CD4-positive, alpha-beta T cell treated with Interleukin-17A for 4 hours (primary cell): ENCODE measurements at regions not wholly inside any gene's neighbourhood (a gene's known extent, or its start where the extent isn't known, plus 50 kb on each side); places are given as distances from the start of the nearest gene placed in this dataset.
"Not testable (repeated sequence)": the region's sequence is repeated elsewhere in the genome, so short reads cannot be mapped to it uniquely, and the experiment has no call there.

Source experiments
- DNase-seq: peaks from one replicate; pipeline ENCODE4 v3.0.0-alpha.2; 2020; ENCODE audit warnings: mixed read lengths

DNA sequence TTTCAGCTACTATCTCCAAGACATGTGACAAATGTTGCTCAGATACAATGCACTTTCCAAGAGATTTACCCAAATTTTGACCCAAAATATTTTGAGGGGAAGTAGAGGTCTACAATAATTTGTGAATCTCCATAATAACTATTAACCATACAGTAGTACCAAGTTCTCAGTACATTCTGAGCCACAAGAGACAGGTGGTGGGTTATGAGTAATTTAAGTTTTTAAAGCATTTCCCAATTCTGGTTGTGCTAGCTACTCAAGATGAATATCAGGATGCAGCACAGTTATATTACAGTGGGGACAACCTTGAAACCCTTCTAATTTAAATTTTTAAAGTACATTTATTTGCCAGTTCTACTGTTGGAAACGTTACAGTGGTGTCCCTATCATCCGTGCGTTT, 92.2 kb upstream of the MITF start:
- no peak for DNase-seq

DNA sequence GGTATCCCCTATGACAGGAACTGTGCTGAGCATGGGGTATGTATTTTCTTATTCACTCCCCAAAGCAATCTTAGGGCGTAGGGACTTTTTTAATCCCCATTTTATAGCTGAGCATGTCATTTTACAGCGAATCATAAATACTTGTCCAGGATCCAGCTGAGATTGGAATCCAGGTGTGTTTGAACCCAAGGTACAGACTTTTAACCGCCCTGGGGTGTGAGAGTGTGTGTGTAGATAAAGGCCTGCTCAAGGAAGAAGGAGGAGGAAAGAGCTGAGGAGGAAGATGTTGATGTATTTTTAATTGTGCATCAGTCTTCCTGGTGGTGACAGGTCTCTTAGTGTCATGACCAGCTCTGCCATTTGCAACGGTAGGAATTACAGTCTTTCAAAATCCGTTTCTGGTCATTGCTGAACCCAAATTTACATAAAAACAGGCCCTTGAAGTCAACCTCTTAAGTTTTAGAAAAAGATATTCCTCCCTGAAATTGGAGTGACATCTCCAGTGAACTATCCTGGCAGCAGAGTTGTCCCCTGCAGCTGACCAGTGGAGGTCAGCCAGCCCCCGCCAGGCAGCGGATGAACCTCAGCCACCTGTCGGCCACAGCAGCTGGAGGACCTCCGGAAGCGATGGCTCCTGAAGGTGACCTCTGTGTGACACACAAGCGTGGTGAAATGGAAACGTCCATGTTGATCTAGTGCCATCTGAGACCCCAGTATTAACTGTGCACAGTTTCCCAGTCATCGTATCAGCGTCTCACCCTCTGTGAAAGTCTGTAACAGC, 92.8 kb upstream of the MITF start:
- no peak for DNase-seq

DNA sequence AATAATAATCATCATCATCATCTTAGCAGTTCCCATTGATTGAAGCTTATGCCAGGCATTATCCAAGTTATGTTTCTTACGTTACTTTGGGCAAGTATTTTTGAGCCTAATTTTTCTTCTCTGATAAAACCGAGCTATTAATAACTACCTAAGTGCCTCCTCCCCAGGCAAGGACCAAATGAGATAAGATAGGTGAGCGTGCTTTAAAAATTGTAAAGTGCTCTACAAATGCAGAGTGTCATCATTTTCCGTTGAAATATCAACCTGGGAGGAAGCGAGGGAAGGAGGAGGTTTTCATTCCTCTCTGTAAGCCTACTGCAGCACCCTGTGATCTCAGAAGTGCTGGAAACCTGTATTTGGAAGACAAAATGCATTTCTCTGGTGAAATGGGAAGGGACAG, 96.7 kb upstream of the MITF start:
- DNase-seq: no peak

DNA sequence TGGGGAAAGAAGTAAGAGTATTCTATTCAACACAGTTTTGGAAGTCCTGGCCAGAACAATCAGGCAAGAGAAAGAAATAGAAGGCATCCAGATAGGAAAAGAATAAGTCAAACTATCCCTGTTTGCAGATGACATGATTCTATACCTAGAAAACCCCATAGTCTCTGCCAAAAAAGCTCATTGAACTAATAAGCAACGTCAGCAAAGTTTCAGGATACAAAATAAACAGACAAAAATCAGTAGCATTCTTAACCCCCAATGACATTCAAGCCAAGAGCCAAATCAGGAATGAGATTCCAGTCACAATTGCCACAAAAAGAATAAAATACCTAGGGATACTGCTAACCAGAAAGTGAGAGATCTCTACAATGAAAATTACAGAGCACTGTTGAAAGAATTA, 99.4 kb upstream of the MITF start:
- no peak for DNase-seq

DNA sequence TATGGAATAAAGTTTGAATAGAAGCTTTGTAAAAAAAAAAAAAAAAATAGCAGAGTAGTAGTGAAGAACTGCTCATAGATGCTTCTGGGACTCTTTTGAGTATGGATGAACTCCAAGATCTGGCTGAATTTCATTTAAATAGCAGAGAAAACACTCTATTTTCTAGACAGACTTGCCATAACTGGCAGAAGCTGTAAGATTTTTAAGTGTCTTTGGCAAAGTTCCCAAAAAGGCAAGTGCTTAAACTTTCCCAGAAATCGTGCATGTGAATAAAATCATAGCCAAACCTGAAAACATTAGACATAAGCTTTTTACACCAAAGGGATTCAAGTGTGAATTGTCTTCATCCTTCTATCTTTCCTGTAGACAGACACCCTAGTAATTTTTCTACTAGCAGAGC, 110.3 kb upstream of the MITF start:
- no peak for DNase-seq

DNA sequence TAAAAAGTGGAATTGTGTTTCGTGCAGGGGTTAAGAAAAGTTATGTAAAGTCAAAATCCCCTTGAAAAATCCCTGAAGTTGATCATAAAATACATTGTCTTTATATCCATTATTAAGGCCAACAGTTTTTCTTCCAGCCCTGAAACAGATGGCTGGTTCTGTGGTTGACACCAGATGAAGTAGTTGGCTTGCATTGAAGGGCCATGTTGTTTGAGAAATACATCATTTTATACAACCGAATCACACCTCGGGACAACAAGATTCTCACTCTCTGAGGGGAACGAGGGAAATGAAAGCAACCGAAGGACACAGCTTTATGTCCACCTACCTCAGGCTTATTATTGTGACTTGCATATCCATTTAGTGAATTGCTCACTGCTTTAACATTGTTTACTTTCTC, 126.0 kb upstream of the MITF start:
- no peak for DNase-seq

DNA sequence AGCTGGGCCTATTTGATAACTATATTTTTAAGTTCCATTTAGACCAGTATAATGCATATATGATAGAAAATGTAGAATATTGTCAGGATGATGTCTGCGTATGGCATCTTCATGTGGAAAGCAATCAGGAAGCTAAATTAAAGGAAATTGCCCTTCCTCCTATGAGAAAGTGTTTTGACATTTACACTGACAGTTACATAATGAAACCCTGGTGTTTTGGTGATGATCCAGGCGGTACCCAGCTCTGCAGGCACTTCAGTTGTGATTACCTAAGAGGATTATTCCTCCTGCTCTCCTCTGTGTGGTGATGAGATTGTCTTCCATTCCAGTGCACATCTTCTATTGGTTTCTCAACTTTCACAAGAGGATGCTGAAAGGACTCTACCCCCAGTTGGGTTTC, 126.5 kb upstream of the MITF start:
- no peak for DNase-seq

DNA sequence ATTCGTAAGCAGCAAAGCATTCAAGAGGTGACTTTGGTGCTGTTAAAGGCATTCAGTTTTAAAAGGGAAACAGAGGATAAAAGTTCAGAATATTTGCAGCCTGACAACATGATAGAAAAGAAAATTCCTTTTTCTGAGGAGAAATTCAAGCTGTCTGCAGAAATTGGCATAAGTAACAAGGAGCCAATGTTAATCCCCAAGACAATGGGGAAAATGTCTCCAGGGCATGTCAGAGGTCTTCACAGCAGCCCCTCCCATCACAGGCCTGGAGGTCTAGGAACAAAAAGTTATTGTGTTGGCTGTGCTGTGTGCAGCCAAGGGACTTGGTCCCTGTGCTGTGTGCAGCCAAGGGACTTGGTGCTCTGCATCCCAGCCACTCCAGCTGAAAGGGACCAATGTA, 129.7 kb upstream of the MITF start:
- not testable (repeated sequence) for DNase-seq

DNA sequence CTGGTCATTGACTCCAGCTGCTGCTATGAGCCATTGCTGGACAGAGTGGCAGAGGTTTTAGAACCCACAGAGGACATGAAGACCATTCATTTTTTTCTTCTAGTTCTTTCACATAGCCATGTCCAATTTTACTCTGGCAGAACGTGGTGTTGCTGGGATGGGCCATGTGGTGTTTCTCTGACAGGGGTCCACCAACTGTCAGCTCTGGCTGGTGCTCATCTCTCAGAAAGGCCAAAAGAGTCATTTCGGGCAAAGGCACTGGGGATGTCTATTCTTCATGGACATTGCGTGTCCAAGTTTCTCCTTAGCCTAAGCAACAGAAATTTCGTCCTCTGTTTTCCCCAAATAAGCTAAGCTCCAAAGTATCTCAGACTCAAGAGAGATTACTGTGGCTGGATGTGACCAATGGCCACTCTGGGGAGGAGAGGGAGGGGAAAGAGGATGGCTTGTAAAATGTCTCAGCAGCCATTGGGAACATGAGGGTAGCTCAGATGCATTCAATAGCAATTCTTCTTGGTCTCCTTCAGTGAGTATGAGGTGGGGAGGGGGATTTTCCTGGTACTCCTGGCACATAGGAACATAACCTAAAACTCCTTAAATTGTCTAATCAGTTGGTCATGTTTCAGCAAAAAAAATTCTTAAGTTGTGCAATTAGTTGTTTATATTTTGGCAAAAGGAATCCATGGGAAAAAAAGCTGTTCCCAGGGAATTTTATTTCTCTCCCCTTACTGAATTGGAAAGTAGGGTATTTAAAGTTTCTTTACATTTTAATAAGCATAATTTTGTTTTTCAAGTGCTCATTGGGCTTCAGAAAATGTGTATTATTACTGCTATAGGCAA, 131.6 kb upstream of the MITF start:
- no peak for DNase-seq

DNA sequence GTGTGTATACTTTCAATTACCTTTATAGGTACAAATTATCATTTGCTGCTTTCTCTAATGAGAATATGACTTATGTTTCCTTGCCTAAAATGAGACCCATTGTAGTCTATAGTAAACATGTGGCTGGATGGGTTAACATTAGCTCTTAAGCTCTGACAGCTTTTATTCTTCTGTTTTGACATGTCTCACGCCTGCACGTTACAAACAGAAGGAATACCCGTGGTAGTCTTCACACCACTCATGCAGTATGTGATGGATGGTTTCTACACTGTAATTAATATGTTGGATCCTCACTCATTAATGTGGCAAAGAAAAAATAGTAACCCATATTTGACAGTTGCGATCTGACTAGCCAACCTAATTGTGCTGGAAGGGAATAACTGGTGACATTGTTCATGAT, 133.4 kb upstream of the MITF start:
- DNase-seq: no peak

DNA sequence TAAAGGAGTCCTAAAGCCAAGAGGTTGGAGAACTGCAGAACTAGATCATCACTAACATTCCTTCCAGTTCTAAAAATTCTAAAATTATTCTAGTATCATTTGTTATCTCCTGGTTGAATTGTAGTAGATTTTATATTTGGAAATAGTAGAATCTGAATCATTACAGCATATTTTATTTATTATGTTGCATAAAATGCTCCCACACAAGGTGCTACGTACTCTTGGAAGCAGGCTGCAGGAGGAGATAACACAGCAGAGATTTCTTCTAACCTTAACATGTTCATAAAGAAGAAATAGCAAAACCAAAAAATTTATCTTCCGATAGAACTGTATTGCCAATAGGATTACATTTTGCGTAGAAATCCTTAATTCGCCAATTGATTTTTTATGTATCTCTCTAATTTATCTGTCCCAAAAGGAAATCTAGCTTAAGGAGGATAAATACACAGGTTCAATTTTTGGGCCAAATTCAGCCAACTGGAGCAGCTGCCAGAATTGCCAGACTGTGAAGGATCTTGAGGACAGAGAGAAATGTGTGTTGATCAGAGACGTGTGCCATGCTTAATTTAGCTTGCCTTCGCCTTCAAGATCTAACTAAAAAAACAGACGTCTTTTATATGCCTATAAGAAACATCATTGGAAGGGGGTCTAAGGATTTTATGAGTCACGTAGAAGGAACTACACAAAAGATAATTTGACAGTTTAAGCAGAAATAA, 134.4 kb upstream of the MITF start:
- DNase-seq: no peak

DNA sequence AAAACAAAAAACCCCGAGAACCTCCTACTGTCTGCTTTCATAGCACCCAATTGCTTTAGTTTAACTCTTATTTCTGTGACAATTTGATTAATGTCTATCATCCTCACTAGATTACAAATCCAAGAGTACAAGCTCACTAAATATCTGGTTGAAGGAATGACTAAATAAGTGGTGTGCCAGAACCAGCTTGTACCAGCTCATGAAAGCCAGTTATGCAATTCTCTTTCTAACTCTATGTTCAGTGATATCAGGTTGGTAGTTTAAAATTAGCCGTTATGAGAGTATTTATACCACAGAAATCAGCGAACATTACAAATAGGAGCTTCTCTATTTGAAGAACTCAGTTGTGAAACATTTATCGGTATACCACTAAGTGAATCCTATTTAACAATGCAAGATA, 137.2 kb upstream of the MITF start:
- no peak for DNase-seq

DNA sequence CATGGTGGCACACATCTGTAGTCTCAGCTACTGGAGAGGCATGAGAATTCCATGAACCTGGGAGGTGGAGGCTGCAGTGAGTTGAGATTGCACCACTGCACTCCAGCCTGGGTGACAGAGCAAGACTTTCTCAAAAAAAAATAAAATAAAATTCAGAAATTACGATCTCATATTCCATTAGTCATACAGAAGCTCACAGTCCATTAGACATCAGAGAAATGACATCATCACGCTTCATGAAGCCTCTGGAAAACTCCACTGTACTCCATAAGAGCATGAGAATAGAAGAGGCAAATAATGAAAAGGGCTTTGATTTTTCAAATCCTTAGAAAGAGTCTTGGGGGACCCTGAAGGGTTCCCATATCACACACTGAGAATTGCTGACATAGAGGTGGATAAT, 145.0 kb upstream of the MITF start:
- DNase-seq: no peak

DNA sequence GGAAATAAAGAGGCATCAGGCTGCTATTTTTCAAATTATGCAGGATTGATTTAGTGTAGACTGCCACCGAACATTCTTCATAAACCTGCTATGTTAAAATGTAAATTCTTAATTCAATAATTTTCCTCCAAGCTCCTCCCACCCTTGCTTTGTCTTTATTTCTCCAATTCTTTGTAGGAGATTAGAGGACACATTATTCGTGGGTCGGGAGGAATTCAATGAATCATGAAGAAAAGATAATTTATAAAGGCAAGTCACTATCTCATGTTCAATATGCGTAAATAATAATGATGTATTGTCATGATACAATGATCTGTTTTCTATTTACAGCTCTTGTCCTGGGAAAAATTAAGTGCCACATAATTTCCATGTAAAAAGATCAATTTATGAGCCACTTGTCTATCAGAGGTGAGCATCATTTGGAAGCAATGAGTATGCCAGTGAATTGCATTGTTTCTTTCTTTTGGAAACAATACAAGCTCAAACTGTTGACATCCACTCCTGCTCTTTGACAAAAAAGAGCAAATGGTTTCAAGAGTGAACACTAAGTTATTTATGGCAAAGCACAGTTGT, 148.0 kb upstream of the MITF start:
- no peak for DNase-seq

DNA sequence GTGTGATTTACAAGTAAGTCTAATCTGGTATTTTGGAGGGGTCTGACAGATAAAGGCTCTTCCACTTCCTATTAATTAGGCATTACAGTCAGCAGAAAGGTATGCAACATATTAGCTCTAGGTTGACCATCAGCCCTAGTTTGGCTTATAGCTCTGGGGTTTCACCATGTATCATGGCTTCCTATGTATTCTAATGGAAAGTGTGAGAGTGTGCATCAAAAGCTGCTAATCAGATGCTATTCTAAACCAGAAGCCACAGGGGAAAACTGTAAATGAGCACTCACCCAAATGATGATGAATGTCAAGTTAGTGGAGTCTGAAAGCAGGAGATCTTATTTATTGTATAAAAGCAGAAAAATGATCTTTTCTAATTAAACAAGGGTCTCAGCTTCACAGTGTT, 149.2 kb upstream of the MITF start:
- DNase-seq: no peak

DNA sequence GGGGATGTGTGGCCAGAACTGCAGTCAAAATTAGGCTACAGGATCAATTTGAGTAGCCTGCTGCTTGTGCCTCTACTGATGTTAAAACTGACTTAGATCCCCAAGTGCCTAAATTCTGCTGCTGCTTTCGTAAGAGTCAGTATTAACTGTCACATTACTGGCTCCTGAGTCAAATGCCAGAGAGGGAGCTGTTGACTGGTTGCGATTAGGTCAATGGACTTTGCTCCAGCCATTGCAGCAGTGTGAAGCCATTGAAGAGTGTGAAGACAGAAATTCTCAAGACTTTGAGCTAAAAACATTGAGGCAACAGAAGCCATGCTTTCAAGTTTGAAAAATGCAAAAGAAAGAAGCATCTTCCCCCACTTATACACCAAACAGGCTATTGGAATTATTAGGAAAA, 151.1 kb upstream of the MITF start:
- DNase-seq: no peak

DNA sequence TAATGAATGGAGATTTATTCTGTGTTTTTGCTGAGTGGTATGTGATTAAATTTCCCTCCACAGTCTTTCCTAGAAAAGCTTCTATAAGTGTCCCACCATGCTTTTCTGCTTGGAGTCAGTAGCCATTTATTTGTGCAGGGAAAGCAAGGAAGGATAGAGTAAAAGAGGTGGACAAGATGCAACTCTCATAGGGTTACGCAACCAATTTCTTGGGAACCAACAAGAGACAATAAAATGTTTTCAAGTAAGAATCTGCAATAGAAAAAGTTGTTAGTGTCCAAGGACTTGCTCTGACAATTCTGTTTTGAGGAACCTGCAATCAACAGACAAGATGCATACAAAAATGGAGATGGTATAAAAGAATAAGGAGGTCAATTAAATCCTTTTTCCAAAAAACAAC, 153.8 kb upstream of the MITF start:
- DNase-seq: no peak

DNA sequence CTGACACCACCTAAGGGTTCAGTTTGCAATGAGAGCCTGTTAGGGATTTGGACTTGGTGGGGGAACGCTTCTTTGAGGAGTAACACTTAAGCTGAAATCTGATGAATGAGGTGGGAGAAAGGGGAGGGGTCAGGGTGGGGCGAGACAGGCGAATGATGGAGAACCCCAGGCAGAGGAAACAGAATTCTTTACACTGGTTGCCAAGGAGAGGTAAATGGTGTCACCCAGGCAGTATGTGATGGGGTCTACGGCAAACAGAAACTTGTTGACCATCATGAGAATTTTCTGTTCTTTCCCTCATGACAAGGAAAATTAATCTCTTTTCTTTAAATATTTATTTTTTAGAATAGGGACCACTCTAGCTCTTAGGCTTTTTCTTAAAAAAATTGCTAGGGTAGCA, 157.2 kb upstream of the MITF start:
- DNase-seq: no peak

DNA sequence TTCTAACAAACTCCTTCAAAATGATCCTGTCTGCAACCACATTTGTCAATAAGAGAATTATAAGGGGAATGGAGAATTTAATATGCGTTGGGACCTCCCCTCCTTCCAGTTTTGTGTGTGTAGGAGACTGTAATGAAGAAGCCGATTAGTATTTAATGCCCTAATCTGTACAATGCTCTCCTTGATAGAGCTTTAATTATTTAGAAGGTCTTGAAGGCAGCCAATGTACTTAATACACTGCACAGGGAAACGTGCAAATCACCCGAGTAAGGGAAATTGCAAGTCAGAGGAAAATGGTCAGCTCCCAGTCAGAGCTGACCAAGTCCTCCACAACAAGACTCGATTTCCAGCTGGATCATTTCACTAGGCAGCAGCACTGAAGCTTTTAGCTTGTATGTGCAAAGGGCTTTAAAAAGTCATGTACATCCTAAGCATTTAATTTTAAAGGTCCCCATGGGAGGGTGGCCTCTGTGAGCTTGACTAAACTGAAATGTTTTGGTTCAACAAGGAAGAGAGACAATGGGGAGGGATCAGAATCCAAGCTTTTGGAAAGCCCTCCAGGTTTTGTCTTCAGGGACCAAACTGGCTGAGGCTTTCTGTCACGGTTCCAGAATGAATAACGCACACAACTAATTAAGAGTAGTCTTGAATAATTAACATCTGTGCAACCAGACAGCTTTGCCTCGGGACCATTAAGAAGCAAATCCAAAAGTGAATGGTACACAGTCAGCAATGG, 159.8 kb upstream of the MITF start:
- no peak for DNase-seq

DNA sequence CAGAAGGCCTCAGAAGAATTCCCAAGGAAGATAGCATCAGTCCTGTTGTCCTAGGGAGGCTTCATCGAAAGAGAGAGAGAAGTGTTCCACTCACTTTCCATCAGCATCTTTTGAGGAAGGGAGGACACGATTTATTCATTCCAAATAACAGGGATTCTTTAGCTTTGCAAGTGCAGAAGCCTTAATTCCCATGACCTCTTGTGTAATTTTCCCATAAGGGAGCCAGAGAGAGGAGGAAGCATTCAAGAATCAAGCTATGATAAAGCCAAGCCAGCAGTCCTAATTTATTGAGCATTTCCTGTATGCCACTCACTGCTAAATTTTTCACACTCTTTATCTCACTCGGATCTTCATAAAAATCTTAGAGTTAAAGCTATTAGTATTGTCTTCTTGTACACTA, 169.7 kb upstream of the MITF start:
- DNase-seq: no peak

DNA sequence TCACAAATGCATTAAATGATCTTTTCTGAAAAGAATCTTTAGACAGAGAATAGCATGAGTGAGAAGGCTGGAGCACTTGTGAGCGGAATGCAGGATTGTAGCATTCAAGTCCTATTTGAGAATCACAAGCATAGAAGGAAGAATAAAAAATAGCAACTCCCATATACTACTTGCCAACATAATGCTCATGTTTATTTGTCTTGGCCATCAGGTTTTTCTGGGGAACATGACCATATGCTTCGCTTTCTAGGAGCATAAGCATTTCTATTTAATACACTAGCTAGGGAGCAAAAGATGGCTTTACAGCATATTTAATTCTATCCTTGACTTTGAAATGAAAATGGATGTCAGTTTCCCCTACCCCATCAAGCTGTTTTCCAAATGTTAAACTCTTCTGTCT, 170.3 kb upstream of the MITF start:
- no peak for DNase-seq

DNA sequence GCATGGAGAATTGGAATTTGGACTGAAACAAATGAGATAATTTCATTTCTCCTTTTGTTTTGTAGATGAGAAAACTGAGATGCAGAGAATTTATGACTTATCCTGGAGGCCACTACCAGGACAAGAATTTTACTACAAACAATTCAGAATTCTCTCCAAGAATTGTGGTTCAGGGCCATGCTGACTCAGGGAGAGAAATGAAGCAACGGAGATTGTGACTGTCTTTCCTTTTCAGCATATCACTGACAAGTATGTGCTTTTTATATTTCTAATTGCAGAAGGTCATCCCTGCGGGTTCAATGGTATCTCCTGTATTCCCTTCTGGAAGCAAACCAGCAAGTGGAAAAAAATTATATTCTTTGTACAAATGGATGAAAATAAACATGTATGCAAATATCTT, 170.8 kb upstream of the MITF start:
- no peak for DNase-seq

DNA sequence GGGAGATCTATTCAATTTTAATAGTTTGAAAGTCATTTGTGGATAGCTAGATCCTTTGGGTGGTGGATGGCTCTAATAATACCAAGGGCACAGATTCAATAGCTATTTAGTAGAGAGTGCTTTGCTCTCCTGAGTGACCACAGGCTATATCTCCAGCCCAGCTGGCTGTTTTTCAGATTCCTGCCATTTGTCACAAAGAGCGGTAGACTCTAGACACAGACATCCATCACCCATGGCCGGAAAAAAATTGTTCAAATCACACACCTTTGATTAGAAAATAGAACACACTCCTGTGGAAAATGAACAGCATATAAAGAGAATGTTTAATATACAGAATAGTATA, 171.6 kb upstream of the MITF start:
- DNase-seq: no peak
